ENCODE measurements at regions not wholly inside any gene's neighbourhood (a gene's known extent, or its start where the extent isn't known, plus 50 kb on each side); places are given as distances from the start of the nearest gene placed in this dataset.
"Not testable (repeated sequence)": the region's sequence is repeated elsewhere in the genome, so short reads cannot be mapped to it uniquely, and the experiment has no call there.

DNA sequence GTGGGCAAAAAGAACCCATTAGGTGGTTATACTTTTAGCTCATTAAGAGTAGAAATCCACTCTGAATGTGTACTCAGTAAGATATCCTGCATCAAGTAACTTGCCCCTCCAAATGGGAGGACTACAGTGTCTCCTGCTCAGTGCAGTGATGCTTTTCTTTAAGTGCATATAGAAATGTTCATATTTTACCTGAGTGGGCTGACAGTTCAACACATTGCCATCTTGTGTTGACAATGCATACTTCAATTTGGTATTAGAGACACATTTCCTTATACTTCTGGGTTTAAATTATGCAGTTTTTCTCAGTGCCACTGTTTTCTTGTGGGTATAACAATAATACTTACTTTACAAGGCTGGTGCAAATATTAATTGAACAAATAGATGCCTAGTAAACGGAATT lies 318.6 kb upstream of the TMPRSS15 start:
- DNase-seq, result no peak

DNA sequence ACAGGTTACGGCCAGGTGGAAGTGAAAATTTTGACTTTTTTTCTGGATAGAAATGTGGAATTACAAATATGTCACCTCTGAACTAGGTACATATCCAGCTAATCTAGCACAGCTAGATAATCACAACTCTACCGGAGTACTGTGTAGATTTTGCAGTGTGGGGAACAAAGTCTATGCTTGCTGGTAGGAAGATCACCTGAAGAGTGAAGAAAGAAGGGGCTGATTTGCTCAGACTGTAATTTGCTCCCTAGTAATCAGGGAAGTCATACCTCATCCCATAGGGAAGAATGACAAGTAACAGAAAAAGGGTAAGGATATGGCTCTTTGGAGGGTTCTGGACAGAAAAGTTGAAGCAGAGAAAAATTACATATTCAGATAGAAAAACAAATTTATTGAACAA lies 319.6 kb upstream of the TMPRSS15 start:
- DNase-seq, result no peak

DNA sequence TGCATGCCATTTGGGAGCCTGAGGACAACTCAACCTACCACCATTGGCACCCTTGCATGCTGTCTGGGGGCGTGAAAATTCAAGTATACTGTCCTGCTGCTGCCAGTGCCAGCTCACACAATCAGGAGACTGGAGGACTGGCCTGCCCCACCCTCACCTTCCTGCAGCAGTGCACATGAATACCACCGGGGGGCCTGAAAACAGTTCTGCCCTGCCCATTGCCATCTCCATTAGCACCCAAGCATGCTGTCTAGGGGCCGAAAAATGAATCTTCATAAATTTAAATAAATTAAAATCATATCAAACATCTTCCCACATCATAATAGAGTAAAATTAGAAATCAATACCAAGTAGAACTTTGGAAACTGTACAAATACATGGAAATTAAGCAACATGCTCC lies 322.1 kb upstream of the TMPRSS15 start:
- DNase-seq, result no peak

DNA sequence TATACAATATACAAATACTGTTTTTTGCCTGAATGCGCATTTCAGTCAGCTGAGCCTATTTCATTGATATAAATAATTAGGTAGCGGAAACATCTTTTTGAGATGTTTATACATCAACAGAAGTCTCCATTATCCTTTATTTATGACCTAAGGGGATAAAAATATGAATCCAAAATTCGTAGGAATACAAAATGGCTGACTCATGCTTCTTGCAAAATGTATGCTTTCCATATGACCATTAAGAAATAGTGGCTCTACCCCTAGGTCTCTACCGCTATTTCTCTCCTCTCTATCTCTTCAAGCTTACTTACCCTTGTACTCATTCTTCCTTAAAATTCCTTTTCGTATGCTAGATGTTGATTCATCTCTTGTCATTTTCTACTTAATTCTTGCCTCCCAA lies 338.4 kb upstream of the TMPRSS15 start:
- no peak for DNase-seq

DNA sequence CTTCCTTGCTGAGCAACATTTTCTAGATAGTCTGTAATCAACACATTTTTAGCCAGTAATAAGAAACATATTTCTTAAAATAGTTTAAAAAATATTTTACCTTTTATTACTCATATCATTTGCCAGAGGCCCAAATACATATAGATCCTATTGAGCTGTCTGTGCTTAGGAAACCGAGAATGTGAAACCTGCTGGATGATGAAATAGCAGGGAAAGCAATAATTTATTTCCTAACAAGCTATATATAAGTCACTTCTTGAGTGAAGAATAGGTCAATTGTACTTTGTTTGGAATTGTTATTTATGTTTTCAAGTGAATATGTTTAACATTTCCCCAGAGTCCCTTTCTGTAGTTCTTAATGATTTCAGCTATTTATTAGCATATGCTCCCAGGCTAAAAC lies 339.9 kb upstream of the TMPRSS15 start:
- no peak for DNase-seq

DNA sequence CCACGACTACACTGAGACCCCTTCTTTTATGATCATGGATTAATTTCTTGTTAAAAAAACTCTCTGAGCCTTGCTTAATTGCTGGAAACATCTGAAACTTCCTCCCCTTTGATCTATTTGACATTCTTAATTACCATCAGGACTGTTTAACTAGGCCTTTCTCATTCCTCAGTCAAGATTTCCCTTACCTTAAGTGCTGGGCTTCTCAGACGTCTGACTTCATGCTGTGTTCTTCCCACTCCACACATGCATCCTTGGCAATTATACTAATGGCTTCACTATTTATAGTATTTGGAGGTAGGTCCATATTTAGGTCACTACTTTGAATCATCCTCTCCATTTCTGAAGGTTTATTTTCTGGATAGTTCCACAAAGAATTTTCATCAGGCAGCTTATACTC lies 341.3 kb upstream of the TMPRSS15 start:
- peak; percentile 7 for DNase-seq

DNA sequence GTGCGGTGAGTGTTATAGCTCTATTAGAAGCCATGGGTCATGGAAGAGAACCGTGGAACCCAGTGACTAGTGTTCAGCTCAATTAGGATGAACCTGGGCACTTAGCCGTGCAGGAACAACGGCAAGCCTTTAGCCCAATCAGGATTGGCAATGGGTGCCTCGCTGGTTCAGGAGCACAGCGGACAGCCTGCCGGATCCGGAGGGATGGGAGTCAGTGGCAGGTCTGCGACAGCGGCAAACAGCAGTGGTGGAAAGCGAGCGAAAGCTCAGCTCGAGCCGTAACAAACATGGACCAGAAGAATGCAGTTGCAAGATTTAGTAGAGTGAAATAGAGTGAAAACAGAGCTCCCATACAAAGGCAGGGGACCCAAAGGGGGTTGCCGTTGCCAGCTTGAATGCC lies 349.3 kb upstream of the TMPRSS15 start:
- not testable (repeated sequence) for DNase-seq

DNA sequence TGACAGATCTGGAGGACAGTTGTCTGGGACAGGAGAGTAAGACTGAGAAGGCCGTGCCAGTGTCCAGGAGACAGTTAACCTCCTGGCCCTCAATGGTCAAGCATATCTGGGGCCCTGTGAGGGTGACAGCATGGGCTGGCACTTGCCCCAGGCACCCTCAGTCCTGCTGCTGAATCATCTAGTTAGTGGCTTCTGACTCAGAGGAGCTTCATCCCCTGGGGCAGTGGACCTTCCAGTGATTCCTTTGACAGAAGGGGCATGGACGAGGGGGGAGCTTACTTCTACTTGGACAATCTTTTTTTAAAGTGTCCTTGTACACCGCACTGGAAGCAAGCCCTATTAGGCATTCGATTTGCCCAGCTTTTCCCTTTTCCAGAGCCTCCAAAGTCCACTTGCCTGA lies 352.7 kb upstream of the TMPRSS15 start:
- DNase-seq, result not testable (repeated sequence)

DNA sequence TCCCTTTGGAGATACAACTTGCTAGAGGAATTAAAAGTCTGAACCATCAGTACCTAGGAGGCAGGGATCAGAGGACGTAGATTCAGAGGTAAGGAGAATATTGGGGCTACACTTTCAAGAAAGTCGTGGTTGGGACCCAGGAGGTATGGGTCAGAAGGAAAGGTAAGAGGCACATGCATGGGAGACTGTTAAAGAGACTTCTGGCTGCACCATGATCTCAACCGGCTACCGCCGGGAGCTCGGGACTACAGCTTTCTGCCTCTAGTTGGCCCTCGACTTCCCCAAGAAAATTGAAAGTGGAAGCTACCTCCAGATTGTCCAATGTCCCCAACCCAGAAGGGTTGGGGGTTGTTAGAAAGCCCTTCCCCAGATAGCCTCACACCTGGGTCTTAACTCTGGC lies 355.7 kb upstream of the TMPRSS15 start:
- no peak for DNase-seq

DNA sequence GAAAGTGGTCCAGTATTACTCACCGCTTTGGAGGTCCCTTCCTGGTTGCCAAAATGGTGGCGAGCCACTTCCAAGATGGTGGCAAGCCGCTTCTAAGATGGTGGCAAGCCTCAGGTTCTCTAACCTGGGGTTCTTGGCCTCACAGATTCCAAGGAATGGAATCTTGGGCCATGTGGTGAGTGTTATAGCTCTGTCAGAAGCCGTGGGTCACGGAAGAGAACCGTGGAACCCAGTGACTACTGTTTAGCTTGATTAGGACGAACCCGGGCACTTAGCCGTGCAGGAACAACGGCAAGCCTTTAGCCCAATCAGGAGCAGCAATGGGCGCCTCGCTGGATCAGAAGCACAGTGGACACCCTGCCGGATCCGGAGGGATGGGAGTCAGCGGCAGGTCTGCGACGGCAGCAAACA lies 356.2 kb upstream of the TMPRSS15 start:
- peak; percentile 21 for DNase-seq

DNA sequence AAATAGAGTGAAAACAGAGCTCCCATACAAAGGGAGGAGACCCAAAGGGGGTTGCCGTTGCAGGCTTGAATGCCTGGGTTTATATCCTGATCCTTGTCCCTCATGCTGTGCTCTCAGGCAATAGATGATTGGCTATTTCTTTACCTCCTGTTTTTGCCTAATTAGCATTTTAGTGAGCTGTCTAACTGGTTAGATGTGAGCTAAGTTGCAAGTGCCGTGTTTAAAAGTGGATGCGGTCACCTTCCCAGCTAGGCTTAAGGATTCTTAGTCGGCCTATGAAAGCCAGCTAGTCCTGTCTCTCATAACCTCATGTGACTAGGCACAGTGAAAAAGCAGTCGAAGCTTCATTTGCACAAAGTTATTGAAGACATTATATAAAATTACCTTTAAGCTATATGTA lies 356.7 kb upstream of the TMPRSS15 start:
- no peak for DNase-seq

DNA sequence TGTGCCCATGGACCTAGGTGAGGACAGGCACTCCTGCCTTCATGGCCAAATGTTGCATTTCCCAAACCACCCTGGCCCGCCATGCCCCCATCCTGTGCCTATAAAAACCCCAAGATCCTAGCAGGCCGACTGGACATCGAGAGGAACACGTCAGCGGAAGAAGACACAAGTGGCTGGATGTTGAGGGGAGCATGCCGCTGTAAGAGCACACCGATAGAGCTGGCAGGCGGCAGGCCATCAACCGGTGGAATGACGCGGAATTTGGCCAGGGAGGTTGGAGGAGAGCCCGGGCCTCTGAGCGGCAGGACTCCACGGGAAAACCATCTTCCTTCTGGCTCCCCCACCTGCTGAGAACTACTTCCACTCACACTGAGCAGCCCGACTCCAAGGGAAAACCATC lies 361.1 kb upstream of the TMPRSS15 start:
- DNase-seq, result no peak

DNA sequence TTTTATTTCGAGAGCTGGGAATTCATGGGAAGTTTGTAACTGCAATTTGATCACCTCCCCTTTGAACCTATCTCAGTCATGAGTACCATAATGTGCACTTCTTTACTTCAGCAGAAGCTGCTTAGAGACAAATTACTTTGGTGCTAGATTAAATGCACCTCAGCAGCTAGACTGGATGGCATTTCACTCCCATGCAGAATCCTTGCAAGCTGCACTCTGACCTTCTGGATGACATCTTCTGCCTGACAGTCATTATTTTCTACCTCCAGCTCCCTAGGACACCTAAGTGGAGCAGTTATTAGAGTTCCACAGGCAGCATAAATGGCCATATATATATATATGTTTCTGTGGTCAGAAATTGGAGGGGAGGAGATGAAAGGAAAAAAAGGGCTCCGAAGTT lies 366.0 kb upstream of the TMPRSS15 start:
- DNase-seq, result no peak

DNA sequence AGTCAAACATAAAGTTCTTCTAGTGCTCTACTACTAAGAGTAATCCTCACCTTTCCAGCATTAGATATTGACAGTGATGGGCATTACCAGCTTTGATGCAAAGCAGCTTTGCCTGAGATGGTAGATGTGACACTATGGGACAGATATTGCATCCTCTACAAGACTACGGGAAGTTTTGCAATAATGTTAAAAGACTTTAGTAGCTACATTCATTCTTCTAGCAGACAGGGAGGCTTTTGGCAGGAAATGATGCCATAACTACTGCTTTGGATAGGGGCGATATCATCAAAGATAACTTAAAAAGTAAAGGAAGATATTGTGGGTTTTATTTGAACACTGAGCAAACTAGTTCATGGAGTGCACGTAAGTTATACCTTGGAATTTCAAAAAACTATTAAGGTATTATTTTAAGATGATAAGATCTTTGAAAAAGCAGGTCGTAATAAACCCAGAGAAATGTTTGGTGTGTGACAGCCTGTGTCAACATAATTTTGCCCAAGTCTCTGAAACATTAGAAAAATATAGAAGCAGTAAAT lies 368.3 kb upstream of the TMPRSS15 start:
- DNase-seq, result no peak

DNA sequence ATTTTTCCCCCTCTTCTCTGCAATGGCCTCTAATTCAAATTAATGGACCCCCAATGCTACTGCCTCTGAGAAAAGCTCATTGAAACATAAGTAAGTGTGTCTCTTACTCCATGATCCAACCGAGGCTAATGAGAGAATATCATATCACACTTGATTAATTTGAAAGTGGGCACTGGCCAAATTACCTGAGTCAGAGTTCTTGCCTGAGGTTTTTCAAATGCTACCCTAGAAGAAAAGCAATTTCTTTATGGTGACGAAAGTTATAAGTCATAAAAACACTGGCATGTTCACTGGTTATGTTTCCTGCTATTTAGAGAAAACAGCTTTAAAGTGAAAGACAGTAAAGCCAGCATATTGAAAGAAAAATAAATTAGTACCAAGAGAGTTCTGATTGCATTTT lies 368.8 kb upstream of the TMPRSS15 start:
- DNase-seq, result no peak

DNA sequence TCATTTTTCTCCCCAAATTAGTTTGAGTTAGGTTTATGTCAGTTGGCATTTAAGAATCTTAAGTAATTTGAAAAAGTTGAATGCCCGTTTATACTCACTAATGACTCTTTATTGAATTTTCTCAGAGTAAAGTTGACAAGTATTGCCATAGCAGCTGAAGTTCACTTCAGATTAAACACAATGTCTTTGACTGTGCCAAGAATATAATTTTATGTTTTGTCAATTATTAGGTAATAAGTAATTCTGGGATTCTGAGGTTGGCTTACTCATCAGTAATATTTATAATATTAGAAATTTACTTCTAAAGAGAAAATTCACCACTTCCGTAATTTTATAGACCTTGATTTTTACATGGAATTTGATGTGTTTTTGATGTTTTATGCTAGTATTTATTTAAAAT lies 369.3 kb upstream of the TMPRSS15 start:
- DNase-seq, result no peak

DNA sequence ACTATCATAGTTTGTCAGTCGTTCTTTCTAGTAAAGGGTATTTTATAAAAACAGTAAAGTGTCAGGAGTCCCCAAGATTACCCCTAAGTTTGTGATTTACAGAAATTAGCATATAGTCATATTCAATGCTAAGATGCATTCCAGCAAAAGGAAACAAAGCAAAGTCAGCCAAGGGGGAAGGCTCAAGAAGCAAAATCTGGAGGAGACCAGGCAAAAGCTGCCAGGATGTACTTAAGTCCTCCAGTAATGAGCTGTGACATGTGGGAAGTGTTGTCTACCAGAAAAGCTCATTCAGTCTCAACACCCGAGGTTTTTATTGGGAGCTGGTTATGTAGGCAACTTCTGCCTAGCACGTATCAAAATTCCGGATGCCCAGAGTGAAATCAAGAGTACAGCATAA lies 373.4 kb upstream of the TMPRSS15 start:
- DNase-seq, result no peak

DNA sequence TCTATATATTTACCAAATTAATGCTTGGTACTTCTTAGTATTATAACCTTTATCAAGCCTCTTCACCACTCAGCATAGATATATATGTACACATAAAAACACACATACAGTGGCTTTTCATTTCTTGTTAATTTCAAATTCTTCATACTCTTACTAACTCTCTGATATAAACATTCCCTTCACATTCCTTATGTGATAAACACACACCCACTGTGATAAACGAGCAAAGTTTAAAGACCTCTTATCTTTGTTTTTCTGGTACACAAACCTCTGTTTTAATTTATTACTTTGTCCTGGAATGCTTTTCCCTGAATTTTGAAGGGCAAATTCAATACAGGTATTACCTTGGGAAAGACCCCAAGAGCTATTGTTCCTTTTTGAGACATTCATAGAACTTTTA lies 379.1 kb upstream of the TMPRSS15 start:
- DNase-seq, result no peak

DNA sequence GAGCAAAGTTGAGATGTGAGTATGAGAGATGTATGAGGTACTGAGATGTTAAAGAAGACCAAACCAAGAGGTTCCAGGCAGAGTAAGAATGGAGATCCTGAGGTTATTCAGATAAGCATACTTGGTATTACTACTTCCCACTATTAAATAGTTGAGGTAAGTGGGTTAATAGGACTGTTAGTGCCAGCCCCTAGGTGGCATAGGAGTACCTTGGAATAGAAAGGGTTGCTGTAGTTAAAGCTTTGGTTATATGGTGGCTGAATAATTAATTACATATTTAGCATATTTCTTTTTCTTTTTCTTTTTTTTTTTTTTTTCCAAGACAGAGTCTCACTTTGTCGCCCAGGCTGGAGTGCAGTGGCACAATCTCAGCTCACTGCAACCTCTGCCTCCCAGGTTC lies 397.9 kb upstream of the TMPRSS15 start:
- no peak for DNase-seq

DNA sequence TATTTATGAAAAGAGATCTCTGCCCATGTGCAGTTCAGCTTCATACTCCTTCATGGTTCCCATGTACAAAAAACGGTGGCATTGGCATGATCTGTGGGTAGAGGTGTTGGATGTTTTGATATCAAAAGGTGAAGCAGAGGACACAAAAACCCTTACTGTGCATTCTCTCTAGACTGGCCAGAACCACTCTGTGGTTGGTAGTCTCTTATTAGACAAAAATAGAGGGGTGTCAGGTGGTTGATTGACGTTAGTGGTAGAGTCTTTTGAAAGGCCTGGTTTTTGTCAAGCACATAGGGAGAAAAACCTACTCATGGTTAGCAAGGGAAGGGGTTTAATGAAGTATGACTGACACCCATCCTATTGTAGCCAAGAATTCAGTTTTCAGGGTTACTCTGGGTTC lies 400.0 kb upstream of the TMPRSS15 start:
- no peak for DNase-seq

DNA sequence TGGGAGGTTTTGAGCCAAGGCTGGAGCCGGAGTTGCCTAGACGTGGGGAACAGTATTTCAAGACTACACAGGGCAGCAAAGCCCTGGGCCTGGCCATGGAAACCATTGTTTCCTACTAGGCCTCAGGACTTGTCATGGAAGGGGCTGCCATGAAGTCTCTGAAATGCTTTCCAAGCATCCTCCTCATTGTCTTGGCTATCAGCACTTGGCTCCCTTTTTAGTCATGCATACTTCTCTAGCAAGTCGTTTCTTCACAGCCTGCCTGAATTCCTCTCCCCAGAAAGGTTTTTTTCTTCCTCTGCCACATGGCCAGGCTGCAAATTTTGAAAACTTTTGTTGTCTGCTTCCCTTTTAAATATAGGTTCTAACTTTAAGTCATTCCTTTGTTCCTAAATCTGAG lies 406.6 kb upstream of the TMPRSS15 start:
- no peak for DNase-seq

DNA sequence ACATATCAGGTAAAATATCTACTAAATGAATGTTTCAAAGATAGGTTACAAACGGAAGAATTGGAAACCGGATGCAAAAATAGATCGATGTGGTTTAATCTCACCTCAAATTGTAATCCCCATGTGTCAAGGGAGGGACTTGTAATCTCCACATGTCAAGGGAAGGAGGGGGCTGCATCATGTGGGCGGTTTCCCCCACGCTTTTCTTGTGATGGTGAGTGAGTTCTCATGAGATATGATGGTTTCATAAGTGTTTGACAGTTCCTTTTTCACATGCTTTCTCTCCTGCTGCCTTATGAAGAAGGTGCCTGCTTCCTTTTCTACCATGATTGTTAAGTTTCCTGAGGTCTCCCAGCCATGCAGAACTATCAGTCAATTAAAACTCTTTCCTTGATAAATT lies 408.7 kb upstream of the TMPRSS15 start:
- DNase-seq, result no peak

DNA sequence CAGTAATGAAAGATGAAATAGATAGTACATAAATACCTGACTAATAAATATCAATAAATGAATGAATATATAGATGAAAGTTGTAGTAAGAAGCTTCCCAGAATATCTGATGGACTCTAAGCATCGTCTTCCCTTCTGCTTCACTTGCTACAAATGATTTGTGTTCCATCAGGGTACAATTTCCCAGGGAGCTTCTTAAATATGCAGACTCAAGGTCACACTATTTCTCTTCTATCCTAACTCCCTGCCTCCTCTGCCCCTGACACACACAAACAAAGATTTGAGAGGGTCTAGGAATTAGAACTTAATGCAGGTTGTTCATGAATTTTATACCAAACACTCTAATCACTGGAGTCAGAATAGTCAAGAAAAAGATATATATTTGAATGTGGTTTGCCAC lies 415.9 kb upstream of the TMPRSS15 start:
- no peak for DNase-seq

DNA sequence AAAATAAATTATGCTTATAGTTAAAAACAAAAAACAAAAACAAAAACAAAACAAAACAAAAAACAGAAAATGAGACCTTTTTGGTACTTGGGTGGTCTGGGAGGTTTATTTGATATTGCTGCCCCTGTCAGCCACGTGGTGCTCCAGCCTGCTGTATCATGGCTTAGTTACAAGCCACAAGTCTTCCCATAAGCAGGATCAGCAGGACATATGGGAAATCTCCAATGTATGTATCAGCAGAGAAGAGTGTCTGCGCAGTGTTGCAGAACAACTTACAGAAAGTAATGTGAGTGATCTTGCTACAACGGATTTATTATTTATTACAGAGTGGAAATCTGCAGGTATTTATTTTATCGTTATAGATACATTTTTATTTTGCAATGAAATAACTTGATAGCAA lies 423.0 kb upstream of the TMPRSS15 start:
- DNase-seq, result no peak

DNA sequence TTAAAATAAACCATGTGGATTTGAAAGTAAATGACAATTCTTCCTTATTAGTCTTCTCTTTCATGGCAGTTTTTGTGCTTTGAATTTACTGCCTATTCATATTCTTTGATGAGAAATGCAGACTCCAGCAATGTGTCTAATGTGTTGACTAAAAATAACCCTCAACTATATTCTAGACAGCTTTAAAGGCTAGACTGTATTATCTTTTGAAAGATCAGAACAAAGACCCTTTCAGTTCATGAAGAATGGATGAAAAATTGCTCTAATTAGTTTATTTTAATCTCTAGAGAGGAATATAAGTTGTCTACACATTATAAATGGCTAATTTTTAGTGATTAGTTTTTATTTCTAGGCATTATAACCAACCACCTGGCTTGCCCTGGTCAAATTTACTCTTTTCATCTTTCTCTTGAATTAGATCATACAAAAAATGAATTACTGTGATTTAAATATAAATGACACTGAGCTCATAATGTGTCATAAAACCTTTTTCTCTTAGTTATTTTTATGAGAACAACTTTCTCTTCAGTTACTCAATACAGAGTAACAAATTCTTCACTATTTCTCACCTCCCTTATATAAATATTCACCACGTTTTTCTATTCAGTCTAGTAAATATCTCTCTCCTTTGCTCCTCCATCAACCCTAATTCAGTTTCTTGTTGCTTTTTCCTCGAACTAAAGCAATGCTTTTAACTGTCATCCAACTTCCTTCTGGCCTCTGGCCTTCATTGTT lies 428.5 kb upstream of the TMPRSS15 start:
- DNase-seq, result peak; percentile 27
